ENCODE measurements at regions not wholly inside any gene's neighbourhood (a gene's known extent, or its start where the extent isn't known, plus 50 kb on each side); places are given as distances from the start of the nearest gene placed in this dataset.
"Not testable (repeated sequence)": the region's sequence is repeated elsewhere in the genome, so short reads cannot be mapped to it uniquely, and the experiment has no call there.

DNA sequence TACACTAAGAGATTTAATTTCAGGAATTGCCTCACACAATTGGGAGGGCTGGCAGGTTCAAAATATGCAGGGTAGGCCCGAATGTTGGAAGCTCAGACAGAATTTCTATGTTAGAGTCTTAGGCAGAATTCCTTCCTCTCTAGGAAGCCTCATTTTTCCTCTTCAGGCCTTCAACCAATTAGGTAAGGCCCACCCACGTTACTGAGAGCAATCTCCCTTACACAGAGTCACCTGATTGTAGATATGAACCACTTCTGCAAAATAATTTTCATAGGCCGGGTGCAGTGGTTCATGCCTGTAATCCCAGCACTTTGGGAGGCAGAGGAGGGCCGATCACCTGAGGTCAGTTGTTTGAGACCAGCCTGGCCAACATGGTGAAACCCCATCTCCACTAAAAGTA lies 50.2 kb upstream of the HIVEP1 start:
- DNase-seq, result no peak

DNA sequence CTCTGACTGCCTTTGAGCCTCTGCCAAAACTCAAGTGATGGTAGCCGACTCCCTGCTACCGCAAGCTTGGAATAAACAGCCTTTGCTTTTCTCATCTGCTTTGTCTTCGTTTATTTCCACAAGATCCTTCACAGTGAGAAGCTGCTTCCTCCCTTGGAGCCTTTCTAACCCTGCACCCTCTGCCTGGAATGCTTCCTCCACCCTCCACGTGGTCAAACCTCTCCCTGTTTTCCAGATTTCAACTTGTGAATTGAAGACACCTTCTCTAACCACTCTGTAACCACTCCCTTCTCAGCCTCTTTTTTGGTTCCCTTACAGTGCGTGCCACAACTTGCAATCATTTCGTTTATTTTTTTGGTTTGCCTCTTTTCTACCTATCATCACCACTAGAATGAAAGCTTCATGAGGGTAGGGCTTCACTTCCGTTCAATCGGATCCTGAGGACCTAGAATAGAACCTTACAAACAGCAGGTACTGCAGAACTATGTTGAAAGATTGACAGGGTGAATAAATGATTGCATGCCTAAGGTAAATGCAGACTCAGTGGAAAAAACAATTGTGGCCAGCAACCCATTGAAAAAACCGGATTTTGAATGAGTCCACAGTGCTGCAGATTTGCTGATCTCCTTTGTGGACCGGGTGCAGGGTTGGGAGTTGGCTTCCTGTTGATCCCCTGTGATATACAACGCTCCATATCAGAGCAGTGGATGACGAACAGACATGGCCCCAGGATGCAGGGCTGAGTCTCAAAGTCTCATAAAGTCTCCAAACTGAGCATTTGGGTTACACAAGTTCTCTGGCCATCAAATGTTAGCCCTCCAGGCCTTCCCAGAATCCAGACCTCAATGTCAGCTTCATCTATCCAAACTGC lies 51.0 kb upstream of the HIVEP1 start:
- no peak for DNase-seq

DNA sequence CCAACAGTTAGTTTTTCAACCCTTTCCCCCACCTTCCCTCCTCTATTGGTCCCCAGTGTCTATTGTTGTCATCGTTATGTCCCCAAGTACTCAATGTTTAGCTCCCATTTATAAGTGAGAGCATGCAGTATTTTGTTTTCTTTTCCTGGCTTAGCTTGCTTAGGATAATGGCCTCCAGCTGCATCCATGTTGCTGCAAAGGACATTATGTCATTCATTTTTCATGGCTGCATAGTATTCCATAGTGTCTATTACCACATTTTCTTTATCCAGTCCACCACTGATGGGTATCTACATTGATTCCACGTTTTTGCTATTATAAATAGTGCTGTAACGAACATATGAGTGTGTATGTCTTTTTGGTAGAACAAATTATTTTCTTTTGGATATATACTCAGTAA lies 55.3 kb upstream of the HIVEP1 start:
- DNase-seq, result no peak

DNA sequence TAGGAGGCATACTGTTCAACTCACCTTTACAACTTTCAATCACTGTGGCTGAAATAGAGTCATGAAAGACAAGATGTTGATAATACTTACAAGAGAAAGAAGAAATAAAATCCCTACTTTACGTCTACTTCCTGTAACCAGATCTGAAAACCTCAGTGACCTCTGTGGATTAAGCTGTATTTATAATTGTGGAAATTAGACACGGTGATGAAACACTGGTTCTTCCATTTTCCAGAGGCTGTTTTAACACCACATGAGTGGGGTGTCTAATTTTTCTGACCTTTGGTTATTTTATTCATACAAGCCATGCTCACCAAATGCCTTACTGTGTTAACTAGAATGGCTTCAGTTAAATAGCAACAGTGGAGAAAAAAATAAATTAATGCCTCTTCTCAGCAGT lies 58.5 kb upstream of the HIVEP1 start:
- no peak for DNase-seq

DNA sequence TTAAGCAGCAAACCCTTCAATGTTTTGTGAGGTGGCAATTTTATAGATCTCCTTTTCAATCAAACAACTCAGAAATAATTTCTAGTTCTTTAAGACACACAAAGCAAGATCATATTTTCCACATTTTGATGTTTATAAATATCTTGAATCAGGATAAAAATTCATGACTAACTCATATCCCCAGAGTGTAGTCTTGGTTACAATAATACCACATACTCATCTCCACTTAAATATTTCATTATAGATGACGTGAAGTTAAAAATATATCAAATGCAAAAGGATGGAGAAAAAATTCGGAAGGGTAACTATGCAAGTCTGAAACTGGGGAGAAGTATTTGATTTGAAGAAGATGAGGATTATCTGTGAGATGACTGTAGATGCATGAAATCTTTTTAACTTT lies 59.8 kb upstream of the HIVEP1 start:
- DNase-seq, result no peak

DNA sequence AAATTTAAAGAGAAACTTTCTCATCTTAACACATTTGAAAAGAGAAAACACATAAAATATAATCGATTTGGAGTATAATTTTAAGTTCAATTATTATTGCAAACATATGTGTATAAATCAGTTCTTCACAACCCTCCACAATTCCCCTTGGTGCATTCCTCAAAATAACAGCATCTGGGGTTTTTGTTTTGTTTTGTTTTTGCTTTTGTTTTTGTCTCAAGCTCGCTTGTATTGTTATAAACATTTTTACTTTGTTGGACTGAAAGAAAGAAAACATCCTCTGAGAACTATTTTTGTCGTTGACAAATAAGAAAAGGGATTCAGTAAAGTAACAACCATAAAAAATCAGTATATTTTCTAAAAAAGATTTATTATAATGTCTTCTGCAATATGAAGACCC lies 60.2 kb upstream of the HIVEP1 start:
- no peak for DNase-seq

DNA sequence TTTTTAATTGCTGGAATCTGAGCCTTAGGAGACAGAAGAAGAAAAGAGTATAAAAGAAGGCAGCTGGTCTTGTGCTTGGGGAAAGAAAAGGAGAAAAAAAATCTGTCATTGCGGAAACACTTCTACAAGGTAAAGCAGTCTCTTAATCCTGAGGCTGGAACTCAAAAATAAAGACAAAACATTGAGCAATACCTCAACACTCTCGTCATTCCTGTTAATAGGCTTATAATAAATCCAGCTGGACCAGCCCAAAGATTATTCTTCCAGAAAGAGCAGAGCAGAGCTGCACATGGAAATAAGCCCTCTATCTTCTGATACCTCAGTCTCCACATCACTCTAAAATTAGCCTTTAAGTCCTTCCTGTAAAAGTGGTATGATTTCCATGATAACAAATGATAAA lies 62.0 kb upstream of the HIVEP1 start:
- DNase-seq, result no peak

DNA sequence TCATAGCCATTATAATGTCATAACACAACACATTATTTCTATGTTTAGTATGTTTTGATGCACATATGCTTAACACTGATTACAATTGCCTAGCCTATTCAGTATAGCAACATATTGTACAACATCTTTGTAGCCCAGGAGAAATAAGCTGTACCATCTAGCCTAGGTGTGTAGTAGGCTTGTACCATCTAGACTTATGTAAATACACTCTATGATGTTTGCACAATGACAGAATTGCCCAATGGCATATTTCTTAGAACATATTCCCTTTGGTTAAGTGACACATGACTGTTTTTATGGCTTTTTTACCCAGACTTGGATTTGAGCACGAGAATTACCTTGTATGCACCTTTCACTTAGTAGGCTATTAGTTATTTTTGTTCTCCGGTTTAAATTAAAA lies 64.5 kb upstream of the HIVEP1 start:
- DNase-seq, result no peak

DNA sequence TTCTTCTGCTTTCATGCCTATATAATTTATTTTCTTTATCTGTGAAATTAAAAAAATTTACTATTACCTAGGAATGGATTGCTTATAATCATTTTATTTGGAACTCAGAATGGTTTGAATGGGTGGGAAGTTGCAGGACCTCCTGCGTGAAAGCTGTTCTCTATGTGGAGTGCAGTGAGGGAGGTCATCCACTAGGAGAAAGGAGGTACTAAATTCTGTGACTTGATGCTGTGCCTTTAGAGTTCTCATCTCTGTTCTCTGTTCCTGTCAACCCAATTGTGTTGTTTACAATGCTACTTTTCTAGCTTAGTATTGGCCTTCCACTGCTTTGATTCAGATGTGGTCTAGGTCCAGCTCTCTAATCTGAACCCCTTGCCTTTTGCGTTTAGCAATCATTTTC lies 65.0 kb upstream of the HIVEP1 start:
- no peak for DNase-seq

DNA sequence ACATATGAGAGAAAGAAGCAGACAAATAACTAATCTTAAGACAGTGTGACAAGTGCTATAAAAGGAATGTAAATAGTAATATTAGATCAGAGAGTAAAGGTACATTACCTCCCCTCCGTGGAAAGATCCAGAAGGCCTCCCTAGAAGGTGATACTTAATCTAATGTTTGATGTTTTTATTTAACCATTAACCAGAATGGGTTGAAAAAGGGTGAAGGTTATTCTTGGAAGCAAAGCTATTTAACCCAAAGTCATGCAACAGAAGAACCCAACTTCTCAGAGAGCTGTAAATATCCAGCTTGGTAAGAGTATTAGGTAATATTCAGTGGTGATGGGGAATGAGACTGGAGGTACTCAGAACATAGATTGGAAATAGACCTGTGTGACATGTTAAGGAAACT lies 68.0 kb upstream of the HIVEP1 start:
- DNase-seq, result no peak

DNA sequence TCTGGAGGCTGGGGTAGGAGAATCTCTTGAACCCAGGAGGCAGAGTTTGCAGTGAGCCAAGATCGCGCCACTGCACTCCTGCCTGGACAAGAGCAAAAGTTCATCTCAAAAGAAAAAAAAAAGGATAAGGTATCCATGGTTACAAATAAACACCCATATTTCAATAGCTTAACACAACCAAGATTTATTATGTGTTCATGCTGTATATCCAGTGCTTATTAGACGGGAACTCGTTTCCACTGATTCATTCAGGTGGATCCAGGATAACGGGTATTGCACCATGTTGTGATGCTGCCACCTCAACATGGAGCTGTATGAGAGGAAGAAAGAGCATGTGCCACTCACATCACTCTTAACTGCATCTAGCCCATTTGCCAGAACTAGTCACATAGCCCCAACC lies 69.1 kb upstream of the HIVEP1 start:
- no peak for DNase-seq

DNA sequence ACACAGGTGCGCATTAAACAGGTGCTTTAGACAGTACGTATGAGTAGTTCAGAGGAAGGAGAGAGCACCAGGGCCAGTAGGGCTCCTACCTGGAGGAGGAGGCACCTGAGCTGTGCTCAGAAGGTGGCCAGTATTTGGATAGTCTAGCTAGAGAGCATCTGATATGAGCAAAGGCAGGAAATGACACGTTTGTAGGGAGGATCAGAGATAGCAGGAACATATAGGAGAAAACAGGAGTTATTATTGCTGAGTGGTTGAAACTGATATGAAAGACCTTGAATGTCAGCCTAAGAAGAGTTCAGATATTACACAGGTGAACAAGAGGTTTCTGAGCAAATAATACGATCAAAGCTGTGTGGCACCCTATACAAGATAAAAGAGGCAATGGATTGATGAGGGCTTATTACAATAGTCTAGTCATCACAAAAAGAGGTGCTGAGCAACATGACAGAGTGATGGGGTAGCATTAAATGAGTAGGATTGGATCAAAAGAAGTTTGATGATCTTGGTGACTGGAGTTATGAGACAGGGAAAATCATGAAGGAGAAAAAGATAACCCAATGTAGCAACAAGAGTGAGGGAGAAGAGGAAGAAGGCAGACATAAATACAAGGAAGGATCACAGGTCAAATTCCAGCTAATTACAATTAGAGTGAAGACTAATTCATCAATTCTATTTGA lies 69.8 kb upstream of the HIVEP1 start:
- no peak for DNase-seq

DNA sequence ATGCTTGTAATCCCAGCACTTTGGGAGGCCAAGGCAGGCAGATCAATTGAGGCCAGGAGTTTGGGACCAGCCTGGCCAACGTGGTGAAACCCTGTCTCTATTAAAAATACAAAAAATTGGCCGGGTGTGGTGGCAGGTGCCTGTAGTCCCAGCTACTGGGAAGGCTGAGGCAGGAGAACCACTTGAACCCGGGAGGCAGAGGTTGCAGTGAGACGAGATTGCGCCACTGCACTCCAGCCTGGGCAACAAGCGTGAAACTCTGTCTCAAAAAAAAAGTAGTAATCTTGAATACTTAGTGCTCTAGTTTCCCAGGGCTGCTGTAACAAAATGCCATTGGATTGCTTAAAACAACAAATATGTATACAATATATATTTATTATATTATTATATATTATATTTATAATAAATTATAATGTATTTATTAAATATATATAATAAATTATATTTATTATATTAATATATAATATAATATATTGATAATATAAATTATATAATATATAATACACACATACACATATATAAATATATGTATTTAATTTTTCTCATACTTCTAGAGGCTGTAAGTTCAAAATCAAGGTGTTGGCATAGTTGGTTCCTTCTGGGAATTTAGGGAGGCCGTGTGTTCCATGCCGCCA lies 71.5 kb upstream of the HIVEP1 start:
- not testable (repeated sequence) for DNase-seq

DNA sequence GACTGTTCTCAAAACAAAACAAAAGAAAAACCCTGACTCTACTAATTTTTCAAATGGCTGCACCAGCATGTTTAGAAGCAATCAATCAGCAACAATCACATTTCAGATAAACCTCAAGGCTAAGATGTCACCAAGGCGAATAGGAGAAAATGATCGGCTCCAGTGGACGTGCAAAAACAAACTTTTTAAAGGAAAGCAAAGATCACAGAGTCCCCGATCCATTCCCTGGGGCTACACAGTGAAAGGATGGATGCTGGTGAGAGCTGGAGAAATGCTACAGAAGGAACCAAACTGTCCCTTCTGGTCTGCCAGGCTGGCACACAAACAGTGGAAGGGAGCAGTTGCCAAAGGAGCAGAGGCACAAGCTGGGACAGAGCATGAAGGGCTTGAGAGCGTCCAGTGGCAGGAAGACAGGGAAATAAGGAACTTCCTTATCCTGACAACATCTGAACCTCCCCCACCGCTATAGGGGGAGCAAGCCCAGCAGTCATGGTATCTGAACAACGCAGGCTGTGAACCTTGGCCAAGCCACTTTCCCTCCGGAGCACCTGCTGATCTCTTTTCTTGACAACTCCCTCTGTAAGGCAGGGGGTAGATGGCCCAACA lies 73.7 kb upstream of the HIVEP1 start:
- DNase-seq, result no peak

DNA sequence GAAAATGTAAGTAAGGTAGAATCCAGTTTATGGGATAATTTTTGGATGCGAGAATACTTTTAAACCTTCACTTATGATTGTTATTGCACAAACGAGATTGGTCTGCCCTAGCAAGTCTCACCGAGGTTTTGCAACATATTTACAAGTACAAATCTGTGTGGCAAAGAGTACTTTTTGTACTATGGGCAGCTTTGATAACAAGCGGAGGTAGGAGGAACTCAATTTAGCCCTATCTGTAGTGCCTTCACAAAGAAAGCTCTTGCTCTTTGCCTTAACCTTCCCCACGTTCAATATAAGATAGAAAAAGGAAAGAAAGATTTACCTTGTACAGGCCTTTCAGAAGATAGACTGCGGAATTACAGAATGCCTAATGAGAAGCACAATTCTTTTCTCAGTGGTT lies 77.5 kb upstream of the HIVEP1 start:
- no peak for DNase-seq

DNA sequence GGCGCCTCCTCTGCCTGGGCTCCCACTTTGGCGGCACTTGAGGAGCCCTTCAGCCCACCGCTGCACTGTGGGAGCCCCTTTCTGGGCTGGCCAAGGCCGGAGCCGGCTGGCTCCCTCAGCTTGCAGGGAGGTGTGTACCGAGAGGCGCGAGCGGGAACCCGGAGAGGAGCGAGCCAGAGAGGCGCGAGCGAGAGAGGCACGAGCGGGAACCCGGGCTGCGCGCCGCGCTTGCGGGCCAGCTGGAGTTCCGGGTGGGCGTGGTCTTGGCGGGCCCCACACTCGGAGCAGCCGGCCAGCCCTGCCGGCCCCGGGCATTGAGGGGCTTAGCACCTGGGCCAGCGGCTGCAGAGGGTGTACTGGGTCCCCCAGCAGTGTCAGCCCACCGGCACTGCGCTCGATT lies 79.2 kb upstream of the HIVEP1 start:
- not testable (repeated sequence) for DNase-seq

DNA sequence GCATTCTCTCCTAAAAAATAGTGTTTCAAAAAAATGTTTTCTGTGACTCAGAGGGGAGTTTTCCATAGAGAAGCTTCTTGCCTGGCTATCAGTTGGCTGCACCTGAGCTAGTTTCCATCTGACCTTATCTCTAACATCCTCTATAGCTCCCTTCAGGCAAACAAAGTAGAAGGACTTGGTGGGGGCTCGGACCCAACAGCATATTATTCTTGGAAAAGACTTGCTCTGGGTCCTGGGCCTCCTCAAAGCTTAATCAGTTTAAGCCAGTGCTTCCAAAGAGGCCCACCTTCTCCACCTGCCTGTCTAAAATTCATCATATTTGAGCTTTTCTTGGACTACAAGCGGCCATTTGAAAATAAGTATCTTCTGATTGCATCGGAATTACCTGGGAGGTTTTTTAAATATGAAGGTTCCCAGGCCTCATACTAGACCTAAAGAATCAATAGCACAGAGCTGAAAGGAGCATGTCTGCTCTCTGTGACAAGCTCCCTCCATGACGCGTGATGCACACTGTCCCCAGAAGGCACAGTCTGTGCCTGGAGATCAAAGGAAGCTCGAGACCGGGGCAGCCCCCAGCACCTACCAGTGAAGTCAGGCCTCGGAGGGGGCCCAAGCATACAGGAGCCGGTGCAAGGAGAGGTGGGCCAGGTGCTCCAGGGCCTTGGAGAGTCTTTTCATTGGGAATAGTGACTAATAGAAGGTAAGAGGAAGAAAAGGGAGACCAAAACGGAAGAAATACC lies 80.6 kb upstream of the HIVEP1 start:
- no peak for DNase-seq

DNA sequence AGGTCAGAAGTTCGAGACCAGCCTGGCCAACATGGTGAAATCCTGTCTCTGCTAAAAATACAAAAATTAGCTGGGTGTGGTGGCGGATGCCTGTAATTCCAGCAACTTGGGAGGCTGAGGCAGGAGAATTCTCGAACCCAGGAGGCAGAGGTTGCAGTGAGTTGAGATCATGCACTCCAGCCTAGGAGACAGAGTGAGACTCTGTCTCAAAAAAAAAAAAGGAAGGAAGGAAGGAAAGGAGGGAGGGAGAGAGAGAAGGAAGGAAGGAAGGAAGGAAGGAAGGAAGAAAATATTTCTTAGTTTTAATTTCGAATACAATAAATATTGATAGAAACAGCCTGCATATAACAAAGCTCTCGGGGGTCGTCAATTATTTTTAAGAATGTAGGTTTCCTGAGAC lies 81.3 kb upstream of the HIVEP1 start:
- DNase-seq, result not testable (repeated sequence)

DNA sequence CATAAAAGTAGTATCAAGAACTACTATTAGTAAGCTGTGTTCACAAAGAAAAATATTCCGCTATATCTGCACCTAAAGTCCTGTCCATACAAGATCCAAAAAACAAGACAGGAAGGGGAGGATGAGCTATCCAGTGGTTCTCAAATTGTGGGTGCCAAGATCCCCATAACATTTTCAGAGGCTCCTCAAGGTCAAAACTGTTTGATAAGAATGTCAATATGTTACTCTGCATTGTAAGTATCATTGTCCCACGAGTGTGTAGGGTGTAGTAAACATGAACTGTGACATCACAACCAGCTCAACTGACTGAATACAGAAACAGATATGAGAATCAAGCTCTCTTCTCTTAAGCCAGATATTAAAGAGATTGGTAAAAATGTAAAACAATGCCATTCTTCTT lies 81.9 kb upstream of the HIVEP1 start:
- no peak for DNase-seq

DNA sequence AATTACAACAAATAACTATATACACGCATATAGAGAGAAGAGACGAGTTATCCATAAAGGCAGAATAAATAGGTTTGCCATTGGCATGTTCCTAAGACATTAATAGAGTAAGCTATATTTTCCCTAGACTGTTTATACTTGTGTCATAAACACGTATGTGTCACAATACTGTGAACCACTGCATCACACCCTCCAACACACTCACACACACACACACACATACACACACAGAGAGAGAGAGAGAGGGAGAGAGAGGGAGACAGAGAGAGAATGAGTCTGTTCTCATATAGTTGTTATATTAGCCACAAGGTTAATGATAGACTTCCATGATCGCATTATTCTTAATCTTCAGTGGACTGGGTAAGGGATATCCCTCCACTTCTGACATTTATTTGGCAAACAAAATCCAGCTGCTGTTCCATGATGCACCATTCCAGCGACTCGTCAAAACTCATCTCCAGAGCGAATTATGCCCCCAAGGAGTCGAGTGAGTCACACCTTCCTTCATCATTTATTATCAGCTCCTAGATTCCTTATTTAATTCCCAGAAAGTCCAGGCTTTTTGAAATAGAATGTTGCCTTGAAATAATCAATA lies 82.8 kb upstream of the HIVEP1 start:
- no peak for DNase-seq

DNA sequence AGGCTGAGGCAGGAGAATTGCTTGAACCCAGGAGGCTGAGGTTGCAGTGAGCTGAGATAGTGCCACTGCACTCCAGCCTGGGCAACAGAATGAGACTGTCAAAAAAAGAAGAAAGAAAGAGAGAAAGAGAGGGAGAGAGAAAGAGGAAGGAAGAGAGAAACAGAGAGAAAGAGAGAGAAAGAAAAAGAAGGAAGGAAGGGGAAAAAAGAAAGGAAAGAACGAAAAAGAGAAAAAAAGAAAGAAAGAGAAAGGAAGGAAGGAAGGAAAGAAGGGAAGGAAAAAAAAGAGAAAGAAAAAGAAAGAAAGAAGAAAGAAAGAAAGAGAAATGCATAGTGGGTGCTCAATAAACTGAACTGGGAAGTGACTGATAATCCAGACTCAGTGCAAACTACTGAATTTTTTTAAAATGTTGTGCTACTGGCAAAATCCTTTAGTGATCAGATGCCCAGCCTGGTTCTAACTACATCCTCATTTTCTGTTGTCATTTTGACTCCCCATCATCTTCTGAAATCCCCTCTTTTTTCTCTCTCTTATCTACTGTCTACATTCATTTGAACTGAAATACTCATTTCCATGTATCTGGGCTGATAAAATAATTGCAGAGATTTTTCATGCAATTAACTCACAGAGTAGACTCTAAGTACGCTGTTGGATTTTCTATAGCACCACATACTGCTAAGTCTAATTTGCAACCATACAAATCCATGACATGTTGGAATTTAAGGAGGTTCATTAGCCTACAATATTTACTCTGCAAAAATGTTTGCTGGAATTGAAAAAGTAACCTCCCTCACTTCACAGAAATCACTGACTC lies 85.3 kb upstream of the HIVEP1 start:
- DNase-seq, result no peak

DNA sequence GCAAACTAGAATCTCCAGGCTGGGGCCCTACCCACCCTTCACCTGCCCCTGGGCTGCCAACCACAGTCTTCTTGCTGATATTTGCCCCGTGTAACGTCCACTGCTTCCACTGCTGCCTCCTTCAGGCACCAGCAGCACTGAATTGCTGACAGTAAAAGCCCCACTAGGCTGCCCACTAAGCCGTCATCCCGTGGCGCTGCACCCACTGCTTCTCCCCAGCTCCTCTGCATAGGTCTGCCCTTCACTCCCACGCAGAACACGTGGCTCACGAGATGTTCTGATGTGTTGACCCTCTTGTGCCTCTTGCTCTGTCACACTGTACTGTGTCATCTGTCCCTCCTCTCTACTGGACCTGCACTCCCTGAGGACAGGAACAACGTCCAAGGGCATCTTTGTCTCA lies 86.3 kb upstream of the HIVEP1 start:
- no peak for DNase-seq
